GM18505 (cell line): ENCODE measurements at regions not wholly inside any gene's neighbourhood (a gene's known extent, or its start where the extent isn't known, plus 50 kb on each side); places are given as distances from the start of the nearest gene placed in this dataset.
"Not testable (repeated sequence)": the region's sequence is repeated elsewhere in the genome, so short reads cannot be mapped to it uniquely, and the experiment has no call there.

Source experiments
- ATAC-seq: cut with Tn5 transposase; IDR thresholded peaks from one replicate; pipeline ENCODE4 v1.9.1; 2021; ENCODE audit not compliant: unreplicated experiment
- POLR2A ChIP-seq: IDR thresholded peaks from 4 replicates; pipeline ENCODE4 v1.6.1; 2011; ENCODE audit warnings: borderline replicate concordance; ENCODE audit not compliant: insufficient read depth, insufficient read length; ENCODE audit errors: extremely low read depth

DNA sequence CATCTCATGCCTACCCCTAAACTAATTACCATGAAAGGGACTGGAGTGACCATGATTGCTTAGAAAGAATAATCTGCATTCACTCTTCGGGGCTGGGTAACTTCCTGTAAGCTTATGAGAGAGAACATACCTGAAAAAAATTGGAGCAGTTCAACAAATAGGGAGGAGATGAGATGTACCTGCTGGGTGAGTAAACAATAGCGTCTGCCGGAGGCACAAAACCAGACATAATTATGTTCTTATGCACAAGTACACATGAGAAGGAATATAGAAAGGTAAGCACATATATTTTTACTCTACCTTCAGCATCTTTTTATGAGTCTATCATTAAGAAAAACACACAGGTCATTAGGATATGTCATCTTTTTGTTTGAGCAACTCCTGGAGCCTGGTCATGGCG is 224.6 kb upstream of the FERD3L start:
- no peak for TF ChIP-seq POLR2A
- ATAC-seq: no peak

DNA sequence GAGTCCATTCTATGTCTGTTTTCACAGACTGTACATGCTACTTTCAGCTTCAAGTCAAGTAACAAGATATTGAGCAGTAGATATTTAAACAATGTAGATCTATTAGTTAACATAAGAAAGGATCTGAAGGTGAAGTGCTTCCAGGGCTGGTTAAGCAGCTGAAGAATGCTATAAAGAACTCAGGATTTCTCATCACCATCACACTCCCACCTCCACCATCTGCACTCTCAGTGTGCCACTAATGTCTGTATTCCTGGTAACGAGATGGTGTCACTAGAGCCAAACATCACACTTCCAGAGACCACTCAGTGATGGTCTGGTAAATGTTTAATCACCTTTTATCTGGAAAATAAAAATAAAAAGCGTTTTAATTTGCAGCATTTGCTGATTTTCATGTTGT is 224.0 kb upstream of the FERD3L start:
- no peak for TF ChIP-seq POLR2A
- no peak for ATAC-seq

DNA sequence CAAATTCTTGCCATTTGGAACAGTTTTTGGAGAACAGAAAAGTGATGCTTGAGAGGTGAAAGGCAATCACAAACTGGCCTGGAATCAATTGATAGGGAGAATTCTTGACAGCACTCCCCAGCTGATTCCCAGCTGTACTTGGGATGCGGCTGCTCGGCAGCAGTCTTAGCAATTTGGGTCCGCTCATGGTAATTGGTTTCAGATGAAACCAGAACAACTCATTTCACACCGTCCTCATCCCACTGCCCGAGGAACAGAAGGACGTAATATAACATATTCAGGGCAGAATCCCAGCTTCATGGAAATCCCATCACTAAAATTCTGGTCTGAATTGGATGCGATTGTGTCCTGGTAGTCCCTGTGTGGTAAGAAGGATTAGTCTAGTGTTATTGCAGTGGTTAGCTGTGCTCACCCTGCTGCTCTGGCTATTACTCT is 223.3 kb upstream of the FERD3L start:
- no peak for ATAC-seq
- no peak for TF ChIP-seq POLR2A

DNA sequence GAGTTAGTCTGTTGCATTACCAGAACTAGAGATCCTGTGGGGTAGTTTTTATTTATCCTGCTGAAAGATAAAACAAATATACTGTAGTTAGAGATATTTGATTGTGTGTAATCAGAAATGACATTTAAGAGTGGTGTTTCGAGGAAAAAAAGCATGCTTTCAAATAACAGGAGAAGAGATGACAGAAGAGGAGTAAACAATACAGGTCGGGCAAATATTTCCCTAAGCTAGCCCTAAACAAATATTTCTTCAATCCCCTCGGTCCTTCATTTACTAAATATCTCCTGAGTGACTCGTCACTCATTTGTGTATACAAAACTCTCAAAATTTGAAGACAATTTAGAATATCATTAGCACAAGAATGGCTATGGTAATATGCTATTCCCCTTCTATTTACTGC is 219.7 kb upstream of the FERD3L start:
- ATAC-seq: no peak

DNA sequence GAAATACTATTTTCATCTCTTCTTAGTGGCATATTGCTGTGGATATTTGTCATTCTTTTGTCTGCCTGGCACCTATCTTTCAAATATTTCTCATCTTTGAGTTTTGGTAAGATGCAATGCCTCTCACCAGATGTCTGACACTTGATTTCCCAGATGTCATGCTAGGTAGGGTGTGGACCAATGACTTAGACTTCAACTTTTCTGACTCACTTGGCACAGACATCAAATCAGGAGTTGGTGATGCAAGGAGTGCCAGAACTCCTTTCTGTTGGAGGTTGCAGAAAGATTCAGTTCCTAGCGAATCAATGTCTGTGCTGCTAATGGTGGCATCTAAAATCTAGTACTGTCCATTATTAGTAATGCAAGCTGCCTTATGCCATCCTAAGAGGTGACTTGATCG is 216.9 kb upstream of the FERD3L start:
- ATAC-seq: no peak
- no peak for TF ChIP-seq POLR2A

More for the DNA sequence above, 219.7 kb upstream of the FERD3L start:
- no peak for TF ChIP-seq POLR2A

DNA sequence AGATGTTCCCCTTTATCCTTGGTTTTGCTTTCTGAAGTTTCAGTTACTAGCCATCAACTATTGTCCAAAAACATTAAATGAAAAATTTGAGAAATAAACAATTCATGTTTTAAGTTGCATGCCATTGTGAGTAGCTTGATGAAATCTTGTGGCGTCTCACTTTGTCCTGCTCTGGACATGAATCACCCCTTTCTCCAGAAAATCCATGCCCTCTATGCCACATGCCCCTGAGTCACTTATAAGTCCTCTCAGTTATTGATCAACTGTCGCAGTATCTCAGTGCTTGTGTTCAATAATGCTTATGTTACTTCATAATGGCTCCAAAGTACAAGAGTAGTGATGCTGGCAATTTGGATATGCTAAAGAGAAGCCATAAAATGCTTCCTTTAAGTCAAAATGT is 208.0 kb upstream of the FERD3L start:
- no peak for ATAC-seq
- TF ChIP-seq POLR2A: no peak

DNA sequence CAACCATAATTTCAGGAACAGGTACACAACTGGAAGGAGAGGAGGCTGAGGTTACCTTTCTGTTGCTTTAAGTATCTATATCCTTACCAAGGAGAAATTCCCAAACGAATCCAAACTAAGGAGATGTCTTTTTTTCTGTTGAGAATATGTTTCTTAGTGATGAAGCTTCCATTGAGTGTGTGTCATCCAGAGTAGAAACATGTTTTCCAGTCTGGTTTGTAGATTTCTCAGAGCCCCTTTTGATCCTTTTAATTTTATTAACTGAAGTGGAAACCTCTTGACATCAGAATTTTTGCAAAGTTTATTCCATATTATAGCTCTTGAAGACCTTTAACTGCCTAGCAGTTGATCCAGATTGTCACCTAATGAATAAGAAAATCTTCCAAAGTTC is 207.1 kb upstream of the FERD3L start:
- no peak for ATAC-seq
- TF ChIP-seq POLR2A: no peak

DNA sequence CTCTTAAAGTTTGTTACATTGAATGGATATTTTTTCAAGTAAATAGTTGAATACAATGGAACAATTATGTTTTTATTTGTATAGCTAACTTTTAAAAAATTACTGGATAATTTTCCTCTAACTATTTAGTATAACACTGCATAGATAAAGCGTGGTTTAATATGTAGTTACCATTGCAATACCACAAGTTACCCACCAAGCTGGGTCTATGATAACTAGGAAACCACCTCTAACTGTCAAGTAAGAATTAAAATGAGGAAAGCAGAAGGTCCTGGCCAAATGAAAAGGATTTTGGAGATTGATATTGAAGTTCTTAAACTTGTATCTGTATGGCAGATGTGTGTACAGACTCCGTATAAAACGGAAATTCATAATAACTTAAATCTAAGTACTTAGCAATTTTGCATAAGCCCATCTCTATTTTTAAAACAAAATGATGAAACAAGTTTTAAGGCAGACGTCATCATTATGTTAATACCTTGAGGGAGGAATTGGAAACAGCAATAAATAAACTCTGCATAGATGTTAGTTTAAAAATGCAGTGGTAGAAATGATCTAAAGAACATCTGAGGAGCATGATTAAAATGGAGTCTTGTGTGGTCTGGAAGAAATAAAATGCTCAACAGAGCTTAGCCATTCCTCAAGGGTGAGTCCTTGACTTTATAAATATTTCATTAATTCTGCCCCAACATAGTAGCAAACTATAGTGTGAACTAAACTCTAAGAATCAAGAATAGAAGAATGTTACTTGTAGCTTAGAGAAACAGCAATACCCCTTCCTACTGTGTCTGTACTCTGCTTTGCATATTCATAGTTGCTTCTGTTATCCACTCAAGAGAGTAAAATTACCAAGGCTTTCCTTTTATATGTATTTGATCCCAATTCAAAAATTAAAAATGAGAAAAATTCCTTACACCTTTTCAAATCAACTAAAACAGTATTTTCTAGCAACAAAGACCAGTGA is 206.4 kb upstream of the FERD3L start:
- ATAC-seq: no peak
- TF ChIP-seq POLR2A: no peak

DNA sequence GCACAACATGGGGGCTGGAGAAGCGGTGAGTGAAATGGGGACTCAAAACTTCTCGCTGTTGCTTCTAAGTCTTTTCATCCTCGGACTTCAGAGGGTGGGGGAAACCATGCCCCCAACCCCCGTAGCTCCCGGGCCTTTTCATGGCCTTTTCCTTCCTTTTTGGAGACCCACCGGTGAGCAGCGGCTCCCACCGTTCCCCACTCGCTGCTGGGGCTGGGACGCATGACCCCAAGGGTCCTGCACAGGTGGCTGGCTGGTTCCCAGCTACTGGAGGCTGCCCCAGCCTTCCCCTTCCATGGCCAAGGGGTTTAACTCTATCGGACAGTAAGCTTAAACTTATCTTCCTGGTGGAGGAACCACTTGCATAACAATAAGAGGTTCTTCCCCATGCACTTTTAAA is 194.3 kb upstream of the FERD3L start:
- TF ChIP-seq POLR2A: no peak
- ATAC-seq: no peak

DNA sequence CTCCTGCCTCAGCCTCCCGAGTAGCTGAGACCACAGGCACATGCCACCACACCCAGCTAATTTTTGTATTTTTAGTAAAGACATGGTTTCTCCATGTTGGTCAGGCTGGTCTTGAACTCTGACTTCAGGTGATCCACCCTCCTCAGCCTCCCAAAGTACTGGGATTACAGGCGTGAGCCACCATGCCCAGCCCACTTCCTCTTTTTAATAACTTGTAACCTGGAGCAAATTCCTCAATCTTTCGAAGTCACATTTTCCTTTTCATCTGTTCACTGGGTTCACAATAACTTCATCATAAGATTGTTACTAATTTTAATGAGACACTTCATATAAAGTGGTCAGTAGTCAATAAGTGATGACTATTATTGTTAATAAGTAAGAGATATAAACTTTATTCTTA is 193.3 kb upstream of the FERD3L start:
- not testable (repeated sequence) for ATAC-seq

DNA sequence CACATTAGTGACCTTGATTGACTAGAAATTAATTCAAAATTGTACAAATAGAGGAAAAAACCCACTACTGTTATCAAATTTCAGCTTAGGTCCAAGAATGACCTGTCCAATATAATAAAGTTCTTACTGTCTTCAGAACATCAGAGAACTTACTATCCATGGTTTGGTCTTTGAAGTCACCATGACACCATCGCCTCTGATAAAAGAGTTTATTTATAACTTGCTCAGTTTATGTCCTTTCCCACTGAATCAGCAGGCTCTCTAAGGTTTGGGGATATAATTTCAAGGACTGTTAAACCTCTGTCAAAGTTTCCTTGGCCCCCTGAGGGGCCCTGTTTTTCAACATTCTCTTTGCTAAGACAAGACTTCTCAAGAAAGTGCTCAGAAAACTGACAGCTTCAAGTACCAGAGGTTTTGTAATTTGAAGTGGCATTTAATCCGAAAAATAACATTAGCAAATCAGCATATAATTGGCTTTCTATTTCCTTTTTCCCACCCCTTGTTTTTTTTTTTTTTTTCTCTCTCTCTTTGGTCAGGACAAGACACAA is 191.7 kb upstream of the FERD3L start:
- no peak for ATAC-seq
- no peak for TF ChIP-seq POLR2A

DNA sequence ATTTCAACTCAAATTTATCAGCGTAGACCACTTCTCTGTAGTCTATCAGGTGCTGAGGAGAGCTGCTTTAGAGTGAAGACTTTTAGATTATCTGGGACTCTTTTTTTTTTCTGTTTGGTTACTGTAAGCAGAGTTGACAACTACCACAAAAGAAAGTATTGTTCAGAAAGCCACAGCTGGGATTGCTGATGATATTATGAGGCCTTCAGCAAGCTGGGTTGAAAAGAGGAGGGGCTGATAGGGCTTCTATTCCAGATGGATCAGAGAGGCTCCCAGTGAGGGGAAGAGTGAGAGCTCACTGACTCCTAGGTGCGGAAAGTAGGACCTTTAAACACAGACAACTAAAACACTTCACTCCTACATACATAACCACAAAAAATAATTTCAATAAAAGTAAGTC is 188.5 kb upstream of the FERD3L start:
- no peak for ATAC-seq
- no peak for TF ChIP-seq POLR2A

DNA sequence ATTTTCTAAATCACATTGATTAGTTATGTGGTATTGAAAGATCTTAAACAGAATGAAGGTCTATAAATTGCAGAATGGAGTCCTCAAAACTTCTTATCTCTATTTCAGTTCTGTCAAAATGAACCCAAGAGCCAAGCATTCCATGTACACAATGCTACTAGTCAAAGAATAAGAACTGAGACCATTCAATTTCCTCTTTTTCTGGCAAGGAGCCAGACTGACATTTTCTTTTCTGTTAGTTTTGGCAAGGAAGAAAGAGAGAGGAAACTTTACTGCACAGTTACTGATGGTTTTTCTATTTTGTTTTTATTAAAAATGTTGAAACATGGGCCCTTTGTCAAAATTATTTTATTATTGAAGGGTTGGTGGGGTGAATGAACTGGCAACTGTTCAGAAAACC is 181.8 kb upstream of the FERD3L start:
- ATAC-seq: no peak
- TF ChIP-seq POLR2A: no peak

DNA sequence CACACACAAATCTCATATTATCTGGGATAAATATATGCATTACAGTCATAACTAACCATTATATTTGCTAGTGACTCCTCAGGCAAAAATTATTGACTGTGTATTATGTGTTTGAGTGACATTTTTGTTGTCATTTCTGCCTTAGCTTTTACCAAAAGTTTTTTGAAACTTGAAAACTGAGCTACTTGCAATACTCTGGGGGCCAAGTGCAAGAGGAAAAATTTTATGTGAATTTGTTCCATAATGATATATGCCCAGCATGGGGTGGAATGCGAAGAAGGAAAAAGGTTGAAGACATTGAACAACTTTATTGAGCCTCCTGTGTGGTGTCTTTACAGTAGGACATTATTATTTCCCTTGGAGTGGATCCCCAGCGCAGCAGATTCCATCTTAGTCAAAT is 176.8 kb upstream of the FERD3L start:
- no peak for ATAC-seq
- TF ChIP-seq POLR2A: no peak
